Stimulated activated CD4-positive, alpha-beta T cell treated with anti-CD3 and anti-CD28 coated beads, Interleukin-1b, Interleukin-23, amount 100 ng/mL, for 48 hours (primary cell): ENCODE measurements at regions not wholly inside any gene's neighbourhood (a gene's known extent, or its start where the extent isn't known, plus 50 kb on each side); places are given as distances from the start of the nearest gene placed in this dataset.

Experiments
- DNase-seq: peaks from one replicate; pipeline ENCODE4 v3.0.0-alpha.2; 2020

DNA sequence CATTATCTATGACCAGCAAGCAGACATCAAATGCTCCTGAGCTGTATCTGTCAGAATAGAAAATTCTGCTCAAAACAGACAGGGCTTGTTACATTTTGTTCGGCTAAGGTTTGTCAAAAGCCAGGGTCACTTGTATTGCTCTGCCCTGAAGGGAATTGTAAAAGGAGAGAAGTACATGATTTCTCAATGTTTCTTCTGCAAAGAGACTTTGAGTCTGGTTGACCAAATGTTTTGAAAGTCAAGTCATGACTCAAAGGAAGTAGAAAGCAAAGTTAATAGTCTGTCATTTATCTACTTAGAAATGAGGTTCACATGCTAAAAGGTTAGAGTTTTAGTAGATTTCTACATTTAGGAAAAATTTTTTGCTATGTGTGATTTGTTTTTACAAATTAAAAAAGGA lies 1624.1 kb upstream of the ZEB2 start:
- DNase-seq = no peak

DNA sequence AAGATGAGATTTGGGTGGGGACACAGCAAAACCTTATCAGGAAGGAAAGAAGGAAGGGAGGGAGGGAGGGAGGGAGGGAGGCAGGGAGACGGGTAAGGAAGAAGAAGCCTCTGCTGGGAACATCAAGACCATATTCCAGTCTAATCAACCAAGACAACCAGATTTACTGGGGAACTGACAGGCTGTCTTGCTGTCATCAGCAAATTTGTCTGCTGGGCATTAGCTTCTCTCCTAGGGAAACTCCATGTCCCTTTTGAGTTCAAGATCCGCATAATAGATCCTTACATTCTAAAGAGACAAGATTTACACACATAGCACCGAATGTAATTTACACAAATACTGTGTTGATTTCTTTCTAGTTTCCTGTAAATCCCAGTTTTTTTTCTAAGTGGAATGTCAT lies 1618.9 kb upstream of the ZEB2 start:
- no peak for DNase-seq

DNA sequence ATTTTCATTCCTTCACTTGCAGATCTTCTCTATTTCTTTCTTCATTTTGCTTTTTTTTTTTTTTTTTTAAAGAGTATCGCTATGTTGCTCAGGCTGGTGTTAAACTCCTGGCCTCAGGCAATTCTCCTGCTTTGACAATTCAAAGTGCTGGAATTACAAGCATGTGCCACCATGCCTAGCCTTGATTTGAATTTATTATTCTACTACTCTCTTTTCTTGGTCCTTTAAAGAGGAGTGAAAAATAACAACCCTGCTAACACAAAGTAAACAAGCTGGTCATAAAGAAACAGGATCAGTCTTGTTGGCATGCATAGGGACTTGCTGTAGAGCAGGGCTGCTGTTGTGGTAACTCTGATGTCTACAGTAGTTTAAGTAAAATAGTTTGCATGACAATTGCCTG lies 1615.3 kb upstream of the ZEB2 start:
- no peak for DNase-seq

DNA sequence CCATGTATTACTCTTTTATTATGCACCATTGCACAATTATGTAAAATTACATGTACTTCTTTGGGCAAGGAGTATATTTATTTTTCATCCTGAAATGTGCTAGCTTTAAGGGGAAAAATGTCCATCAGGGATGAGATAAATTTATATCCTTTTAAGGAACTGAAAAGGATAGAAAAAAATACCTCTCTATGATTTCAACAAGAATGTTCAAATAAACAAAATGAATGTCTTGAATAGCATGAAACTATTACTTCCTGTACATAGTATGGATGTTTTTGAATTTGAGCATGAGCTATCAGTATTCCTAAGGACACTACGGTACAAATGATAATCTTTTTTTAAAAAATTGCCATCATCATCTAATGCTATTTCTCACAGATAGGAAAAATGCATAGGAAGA lies 1611.9 kb upstream of the ZEB2 start:
- no peak for DNase-seq

DNA sequence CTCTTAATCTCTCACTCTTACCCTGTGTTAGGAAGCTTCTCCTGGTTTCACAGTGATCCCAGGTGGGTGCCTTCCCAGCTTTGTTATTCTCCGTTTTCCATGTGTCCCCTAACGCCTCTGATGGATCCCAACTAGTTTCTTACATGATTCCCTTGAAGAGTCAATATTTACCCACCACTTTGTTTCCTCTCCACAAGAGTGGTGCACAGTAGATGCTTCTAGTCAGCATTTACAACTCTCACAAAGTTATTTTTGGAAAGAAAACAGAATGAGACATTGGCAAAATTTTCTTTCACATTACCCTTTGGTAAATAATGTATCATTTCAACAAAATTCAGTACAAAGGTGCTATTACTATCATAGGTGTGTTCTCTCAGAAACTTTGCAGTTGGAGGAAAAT lies 1611.1 kb upstream of the ZEB2 start:
- no peak for DNase-seq

DNA sequence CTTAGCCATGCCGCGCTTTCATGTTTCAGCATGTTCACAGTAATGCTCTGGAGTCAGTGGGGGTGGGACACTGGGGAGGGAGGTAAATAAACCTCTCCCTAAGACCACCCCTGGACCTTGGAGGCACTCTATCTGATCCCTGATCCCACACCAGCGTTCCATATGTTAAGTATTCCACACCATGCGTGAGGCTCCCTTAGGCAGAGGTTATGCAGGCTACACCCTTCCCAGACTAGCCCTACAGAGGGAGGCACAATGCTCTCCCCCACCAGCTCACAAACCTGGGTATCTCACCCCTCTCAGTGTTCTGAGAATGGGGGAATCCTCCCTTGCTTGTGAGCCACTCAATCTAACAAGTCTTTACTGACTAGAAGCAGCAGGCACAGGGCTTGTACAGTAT lies 1610.4 kb upstream of the ZEB2 start:
- DNase-seq = no peak

DNA sequence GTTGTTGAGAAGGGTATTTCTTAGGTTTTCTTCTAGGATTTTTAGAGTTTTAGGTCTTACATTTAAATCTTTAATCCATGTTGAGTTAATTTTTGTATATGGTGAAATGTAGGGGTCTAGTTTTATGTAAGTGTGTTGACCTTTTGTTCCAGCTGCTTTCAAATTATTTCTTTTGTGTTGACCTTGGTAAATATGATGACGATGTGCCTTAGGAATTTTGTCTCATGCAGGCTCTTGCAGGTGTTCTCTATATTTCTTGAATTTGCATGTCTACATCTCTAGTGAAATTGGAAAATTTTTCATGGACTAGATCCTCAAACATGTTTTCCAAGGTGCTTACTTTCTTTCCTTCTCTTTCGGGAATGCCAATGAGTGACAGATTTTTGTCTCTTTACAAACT lies 1609.3 kb upstream of the ZEB2 start:
- no peak for DNase-seq

DNA sequence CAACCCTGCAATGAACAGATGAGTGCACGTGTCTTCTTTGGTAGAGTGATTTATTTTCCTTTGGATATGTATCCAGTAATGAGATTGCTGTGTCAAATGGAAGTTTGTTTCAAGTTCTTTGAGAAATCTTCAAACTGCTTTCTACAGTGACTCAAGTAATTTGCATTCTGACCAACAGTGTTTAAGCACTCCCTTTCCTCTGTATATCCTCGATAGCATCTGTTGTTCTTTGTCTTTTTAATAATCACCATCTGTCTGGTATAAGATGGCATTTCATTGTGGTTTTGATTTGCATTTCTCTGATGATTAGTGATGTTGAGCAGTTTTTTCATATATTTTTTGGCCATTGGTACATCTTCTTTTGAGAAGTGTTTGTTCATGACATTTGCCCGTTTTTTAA lies 1608.3 kb upstream of the ZEB2 start:
- DNase-seq = no peak

DNA sequence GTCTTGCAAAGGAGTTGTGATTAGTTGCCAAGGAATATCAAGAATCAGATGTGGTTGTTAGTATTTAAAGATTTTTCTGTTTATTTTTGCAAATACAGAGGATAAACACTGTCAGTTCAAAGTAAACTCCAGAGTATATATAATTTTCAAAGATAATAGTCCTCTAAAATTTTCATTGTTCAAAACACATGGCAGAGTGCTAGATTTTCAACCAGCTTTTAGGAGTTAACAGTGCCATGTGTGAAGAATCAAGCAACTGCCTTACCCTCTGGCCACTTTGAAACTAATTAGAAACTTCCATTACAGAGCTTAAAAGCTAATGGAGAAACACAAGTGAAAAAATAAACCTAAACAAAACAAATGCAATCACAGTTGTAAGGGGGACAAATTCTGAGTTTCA lies 1605.6 kb upstream of the ZEB2 start:
- DNase-seq = no peak

DNA sequence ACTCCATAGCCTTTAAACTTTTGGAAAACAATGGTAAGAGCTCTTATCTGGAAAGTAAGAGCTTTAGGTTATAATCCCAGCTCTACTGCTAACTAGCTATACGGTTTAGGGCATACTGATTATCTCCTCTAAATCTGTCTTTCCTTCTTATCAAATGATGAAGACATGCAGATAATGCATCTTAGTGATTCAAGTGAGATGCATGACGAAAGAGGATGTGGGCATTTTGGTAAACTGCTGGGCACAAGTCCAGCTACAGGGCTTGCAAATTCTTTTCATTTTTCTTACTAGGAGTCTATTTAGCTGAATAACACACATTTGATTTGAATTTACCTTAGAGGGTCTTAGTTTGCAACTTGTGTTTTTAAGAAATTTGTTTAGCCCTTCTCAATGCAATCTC lies 1604.8 kb upstream of the ZEB2 start:
- no peak for DNase-seq

DNA sequence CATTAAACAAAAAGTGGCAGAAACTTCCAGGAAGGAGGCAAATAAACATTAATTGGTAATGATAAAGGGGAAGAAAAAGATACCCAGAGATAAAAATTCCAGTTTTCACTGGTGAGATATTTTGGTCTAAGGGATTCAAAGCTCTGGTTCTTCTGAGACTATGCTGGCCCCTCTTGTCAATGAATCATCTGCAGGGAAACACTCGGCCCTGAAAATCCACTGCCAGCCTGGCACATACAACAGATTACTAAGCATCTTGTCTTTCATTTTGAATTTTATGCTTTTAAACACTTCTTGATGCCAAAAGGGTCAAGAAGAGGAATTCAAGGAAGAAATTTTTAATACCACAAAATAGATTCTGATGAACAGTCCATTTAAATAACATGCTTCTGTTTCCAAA lies 1603.8 kb upstream of the ZEB2 start:
- DNase-seq = no peak

DNA sequence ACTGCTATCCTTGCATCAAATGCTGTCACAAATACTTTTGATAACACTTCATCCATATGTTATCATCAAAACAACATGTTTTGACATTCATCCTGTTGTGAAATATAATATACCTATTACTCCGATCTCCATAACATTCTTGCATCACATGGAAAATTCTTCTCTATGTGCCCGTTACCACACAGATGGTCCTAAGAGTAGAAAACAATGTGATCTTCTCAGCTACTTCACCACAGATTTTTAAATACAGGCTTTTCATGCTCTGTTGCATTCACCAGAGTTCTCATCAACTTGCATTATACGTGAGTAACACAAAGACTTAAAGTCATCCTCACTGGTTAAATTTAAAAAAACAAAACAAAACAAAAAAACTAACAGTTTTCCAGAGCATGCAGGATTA lies 1603.3 kb upstream of the ZEB2 start:
- DNase-seq = no peak

DNA sequence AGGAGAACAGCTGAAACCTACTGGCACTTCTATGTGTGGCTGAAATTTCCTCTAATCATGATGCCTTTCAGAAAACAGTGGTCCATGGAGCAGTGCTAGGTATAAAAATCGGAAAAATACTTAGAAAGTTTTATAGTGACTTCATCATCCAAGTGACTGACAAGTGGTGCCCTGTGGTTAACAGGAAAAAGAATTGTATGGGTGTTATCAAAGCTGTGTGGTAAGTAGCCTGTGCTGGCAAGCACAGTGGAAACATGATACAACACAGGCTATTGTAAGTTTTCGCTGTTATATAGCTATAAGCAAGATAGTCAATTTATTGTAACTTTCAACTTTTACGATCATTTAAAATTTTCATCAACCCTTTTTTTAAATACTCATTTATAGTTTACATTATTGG lies 1599.7 kb upstream of the ZEB2 start:
- no peak for DNase-seq

DNA sequence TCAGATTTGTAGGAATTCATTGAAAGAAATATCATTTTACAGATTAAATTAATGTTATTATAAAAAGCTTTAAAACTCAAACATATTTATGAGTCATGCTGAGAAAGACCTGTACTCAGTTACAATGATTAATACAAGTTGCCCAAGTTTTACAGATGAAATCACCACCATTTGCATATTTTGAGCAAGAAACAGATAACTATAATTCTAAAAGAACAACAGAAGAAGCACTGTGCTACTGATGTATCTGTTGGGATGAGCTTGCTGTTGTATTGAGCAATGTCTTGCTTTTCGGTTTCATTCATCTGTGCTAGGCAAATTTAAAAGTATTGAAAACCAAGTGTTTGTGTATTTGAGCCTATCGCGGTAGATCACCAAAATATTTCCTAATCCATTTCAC lies 1589.1 kb upstream of the ZEB2 start:
- no peak for DNase-seq

DNA sequence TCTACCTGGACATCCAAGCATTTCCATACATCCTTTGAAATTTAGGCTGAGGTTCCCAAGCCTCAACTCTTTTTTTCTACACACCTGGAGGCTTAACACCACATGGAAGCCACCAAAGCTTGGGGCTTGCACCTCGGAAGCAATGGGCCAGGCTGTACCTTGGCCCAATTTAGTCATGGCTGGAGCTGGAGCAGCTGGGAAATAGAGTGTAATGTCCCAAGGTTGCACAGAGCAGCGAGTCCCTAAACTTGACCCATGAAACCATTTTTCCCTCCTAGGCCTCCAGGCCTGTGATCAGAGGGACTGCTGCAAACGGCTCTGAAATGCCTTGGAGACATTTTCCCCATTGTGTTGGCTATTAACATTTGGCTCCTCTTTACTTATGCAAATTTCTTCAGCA lies 1574.3 kb upstream of the ZEB2 start:
- no peak for DNase-seq

DNA sequence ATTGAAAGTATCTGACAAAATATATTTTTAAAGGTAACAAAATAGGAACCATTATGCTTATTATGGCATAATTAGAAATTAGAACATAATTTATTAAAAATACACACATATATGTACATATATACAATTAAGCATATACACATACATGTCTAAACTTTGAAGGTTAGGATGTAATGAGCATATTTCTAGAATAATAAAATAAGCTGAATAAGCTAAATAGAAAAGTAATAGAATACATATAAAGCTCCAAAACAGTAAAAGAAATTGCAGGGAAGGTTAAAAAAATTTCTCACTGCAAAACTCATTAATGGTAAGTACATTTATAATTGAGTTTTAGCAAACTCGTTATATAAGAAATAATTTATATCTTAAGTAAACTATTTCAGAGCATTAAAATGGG lies 1561.5 kb upstream of the ZEB2 start:
- no peak for DNase-seq

DNA sequence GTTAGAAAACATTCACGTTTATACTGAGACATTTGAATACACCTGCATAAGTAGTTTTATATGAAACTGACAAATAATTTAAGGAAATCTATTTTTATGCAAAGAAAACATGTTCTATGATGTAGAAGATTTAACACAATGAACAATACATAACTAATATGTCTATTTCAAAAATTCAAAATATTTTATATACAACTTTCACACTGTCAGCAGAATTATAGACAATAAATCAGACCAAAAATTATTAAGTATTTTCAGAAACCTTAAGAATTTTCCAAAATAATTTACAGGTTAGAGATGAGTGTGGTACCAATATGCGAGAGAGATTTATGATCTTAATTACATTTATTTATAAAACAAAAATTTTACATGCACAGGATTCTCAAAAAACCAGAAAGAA lies 1561.0 kb upstream of the ZEB2 start:
- DNase-seq = no peak

DNA sequence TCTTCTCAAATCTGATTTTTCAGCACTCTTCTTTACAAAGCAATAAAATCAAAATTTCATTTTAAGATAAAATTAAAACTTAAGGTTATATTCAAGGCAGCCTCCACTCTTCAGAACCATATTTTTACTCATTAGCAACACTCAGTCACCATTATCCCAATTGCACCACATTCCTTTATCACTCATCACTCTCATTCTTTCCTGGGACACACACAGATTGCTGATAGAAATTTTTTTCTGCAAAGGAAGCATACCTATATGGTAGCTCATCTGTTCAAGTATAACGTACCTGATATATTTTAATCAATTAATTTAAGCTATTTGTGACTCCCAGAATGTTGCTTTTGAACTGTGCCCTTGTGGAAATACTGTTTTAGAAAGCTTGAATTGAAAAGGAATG lies 1559.3 kb upstream of the ZEB2 start:
- no peak for DNase-seq

DNA sequence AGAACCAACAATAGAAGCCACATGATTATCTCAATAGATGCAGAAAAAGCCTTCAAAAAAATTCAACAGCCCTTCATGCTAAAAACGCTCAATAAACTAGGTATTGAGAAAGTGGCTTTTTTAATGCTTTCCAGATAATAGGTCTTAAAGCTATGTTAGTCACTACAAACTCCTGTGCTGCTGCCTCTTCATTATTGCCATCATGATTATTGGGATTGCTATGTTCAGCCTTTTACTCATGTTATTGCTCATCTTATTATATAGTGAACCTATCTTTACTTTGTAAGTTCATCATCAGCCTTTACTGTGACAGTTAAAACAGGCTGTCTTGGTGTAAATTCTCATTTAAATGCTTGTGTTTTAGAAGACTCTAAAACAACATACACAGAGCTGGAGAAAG lies 1557.2 kb upstream of the ZEB2 start:
- DNase-seq = no peak

DNA sequence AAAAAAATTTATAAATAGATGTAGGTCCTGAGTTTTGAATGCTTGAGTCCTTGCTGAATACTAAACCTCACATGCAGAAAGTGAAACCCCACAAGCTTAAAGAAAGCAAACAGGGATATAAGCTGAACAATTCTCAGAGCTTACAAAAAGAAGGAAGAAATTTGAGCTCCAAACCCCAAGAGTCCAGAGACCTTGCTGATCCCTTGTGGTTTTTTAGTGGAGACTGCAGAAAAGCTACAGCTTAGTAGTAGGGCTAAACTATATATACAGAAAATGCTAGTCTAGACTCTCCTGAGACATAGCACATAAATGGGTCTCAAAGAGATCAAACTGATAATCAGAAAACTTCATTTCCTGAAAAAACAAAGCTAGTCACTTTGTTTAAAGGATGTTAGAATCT lies 1548.1 kb upstream of the ZEB2 start:
- no peak for DNase-seq

DNA sequence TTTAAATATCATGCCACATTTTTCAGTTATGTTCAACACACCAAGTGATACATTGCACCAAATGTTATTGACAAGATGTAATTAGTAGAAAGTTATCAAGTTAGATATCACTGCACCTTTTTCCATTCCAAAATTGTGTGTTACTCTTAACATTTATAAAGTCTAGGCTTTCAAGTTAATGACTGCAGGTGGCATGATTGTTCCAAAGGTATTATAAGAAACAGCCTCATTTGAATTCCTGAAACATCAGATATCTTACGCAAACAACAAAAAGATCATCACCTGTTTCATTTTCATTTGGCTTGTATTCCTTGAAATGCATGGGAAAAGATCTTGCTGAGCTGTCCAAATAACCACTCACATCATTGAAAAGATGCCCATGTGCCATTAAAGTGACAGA lies 1528.2 kb upstream of the ZEB2 start:
- no peak for DNase-seq

DNA sequence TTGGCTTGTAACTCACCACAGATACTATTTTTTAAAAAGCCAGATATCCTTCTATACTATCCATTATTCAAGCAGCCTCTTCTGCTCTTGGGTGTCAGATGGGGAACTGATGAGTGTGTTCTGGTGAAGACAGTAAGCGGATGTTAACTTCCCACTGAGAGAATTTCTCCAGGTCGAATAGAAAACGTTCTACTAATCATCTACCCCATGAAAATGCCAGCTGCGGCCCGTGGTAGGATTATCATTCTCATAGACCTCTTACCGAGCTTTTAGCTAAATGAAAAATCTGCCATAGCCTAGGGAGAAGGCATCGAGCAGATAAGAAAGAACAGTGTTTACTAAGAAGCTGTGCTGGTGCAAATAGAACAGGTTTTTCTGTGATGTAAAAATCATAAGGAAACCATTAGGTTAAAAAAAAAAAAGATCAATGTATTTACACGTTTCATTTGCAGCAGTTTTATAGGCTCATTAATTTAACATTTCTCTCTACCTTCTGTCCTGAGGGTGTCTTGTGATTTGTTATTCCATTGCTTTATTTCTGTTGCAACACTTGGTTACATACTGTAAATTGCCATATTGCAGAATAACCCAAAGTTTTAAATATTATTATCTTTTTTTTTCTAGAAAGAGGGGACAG lies 1521.5 kb upstream of the ZEB2 start:
- DNase-seq = no peak

DNA sequence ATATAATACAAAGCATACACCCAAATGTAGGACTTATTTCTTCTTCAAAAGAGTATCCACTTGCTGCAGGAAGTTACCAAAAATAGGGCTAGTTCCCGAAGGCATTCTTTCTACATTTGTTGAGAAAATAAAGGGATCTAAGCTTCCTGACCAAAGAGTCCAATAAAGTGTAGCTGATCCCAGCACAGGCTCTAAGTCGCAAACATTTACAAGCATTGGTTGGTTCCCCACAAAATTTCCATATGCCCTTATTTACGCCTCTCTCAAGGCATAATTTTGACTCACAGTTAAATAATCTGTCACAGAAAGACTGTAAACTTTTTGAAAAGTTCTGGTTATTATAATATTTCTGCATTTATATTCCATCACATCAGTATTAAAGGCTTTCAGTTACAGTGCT lies 1520.1 kb upstream of the ZEB2 start:
- no peak for DNase-seq

DNA sequence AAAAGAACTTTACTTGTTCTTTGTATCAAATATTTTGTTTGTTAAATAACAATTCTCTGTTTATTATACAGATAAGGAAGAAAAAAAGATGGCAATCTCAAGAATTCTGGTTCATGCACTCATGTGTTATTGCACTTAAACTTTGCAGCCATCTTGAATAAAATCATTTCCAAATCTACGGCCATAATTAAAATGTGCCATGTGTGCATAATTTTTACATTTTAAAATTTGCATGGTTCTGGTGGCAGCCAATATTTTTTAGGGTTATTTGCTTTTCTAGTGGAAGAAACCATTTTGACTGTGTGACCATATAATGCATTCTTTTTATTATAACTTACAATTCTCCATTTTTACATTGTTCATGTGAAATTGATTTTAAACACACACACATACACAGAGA lies 1518.1 kb upstream of the ZEB2 start:
- DNase-seq = no peak

DNA sequence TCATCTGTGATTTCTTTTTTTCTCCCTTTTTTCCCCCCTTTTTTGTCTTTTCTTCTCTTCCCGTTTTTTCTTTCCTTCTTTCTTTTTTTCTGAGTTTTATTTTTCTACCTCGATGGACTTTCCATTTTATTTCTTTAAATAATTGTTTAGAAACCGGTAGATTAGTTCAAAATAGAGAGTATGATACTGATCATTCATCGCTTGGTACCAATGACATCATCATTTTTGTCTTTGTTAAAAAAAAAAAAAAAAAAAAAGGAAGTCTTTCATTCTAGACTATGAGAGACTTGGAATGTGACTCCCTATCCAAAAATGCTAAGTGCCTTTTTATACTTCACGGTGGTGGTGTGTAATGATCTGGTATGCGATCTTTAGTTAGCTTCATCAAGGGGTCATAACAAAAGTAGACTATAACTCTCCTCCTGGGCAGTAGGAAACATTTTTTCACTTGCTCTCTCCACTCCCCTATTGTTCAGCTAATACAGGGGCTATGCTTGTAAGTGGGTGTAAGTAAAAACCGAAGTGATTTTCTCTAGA lies 1517.5 kb upstream of the ZEB2 start:
- no peak for DNase-seq

DNA sequence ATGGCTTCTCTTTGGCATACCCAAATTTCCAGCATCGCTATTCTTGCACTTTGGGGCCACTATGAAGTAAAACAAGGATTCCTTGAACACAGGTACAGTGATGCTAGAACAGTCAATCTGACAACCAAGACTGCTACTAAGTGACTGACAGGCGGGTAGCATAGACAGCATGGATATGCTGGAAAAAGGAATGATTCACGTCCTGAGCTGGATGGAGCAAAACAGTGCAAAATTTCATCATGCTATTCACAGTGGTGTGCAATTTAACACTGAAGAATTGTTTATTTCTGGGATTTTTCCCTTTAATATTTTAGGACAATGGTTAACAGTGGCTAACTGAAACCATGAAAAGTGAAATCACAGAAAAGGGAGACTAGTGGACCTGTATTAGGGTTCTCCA lies 1511.2 kb upstream of the ZEB2 start:
- DNase-seq = no peak
